GM21737 (cell line): ENCODE measurements at regions not wholly inside any gene's neighbourhood (a gene's known extent, or its start where the extent isn't known, plus 50 kb on each side); places are given as distances from the start of the nearest gene placed in this dataset.

Experiments used
- ATAC-seq: cut with Tn5 transposase; IDR thresholded peaks from one replicate; pipeline ENCODE4 v1.9.1; 2021; ENCODE audit warnings: mild to moderate bottlenecking, moderate library complexity; ENCODE audit not compliant: unreplicated experiment

DNA sequence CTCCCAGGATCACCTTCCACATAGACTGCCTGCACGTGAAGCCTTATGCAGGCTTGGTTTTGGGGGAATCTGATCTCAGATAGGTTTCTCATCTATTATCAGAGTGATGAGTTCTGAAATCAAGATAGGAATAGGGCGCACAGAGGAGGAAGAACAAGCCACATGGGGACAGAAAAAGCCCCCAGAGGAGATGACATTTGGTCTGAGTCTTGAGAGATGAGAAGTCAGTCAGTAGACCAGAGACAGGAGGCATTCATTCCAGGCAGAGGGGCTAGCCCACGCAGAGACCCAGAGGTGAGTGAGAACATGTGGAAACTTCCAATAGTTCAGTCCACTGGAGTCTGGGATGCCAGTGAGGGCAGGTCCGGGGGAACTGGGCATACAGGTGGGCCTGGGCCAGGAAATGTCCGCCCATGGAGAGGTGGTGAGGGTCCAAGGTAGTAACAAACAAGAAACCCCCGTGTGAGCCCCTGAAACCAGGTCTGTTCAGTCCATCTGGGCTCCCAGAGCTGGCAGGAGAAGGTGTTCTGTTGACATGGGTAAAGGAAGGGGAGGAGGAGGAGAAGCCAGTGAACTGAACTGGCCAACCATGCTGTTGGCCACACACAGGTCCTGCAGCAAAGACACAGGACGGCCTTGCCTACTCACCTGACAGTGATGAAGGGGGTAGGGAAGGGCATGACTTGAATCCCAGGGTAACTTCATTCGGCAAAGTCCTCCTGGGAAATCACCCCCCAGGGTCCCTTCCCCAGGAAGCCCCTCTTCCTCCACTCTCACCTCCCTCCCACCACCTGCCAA lies 69.3 kb upstream of the SMNDC1 start:
- no peak for ATAC-seq

DNA sequence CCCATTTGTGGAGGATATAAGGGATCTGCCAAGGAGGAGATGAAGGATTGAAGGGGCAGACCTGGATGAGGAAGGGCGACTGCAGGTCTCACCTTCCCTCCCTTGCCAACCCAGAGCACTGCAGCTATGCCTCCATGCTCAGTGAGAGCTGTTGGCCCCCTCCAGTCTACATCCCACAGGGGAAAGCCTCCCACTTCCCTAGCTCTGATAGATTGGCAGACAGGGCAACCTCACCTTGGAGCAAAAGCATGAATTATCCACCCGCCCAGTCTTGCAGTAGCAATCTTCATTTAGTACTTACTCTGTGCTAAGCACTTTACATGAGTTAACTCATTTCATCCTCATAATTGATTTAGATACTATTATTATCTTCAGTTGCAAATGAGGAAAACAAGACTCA lies 70.4 kb upstream of the SMNDC1 start:
- no peak for ATAC-seq

DNA sequence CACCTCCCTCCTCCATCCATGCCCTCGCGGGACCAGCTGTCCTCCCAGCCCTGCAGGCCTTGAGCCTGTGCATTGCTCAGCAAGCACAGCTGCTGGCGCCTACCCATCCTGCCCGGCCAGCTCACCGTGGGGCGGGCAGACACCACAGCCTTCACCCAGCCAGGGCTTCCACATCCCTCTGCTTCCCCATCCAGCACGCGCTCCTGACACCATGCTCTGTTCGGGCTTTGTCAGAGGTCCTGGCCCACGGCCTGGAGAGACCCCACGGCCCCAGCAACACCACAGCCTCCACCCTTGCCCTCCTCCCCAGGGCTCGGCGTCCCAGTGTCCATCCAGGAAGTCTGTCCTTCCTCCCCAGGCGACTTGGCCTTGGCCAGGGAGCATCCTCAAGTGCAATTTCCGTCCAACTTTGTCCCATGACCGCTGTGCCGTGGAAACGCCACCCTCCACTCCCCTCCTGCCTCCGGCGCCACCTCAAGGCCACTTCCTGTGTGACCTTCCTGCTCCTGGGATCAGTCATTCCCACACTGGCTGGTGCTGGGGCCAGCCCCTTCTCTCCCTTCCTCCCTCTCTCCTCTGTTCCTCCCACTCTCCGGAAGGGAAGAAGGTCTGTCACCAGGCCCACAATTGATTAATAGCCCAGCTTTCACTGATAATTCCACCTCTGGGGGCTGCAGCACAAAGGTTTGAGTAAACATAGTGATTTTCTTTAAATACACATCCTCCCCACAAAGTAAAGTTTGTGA lies 71.5 kb upstream of the SMNDC1 start:
- ATAC-seq: no peak

DNA sequence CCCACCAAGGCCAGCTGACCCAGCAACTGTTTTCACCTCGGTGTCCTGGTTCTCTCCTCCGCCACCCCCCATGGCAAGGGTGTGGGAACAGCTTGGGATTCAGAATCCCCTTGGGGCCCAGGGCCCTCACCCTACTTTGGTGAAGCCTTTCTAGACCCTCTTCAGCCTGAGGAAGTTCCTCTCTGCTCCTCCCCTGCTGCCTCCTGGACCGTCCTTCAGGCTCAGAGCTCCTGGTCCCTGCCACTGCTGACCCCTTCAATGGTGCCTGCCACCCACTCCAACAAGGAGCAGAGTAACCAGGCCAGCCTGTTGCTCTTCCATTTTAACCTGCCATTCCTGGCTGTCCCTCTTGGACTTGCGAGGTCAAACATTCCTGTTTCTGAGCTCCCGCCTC lies 72.0 kb upstream of the SMNDC1 start:
- no peak for ATAC-seq

DNA sequence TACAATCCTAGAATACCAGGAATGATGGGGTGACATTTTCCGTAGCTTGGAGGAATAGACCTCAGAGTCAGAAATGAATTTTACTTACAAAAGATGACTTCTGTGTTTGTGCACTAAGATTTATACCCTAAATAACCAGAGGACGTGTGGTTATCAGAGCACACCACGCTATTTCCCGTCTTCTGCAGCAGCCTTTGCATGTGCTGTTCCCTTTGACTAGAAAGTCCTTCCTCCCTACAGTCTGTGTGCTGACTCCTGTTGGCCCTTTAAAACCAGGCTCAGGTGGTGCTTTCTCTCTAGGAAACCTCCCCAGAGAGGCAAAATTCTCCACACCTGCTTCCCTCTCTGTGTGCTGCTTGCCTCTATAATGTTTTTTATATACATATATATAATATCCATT lies 73.3 kb upstream of the SMNDC1 start:
- no peak for ATAC-seq

DNA sequence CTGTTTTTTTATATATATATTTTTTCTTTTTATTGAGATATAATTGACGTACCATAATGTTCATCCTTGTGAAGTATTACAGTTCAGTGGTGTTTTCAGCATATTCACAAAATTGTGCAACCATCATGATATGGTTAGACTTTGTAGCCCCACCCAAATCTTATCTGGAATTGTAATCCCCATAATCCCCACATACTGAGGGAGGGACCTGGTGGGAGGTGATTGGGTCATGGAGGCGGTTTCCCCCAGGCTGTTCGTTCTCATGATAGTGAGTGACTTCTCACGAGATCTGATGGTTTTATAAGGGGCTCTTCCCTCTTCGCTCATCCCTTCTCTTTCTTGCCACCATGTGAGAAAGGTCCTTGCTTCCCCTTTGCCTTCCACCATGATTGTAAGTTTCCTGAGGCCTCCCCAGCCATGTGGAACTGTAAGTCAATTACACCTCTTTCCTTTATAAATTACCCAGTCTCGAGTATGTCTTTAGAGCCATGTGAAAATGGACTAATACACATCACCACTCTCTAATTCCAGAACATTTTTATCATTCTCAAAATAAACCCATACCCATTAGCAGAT lies 73.9 kb upstream of the SMNDC1 start:
- no peak for ATAC-seq

DNA sequence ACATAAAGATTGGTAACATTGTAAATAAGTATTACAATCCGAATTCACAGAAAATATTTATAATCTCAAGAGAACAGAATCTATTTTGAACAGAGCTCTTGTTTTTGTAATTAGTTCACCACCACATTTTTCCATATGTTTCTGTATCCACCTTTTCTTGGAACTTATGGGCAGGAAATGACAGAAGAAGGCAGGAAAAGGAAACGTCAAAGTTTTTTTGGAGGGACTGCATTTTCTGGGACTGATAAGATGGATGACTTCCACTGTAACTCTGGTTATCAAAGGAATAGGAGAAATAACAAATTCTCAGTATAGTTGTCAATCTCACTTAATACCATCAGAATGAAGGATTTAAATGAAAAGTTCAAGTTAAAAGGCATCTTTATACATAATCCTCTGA lies 75.1 kb upstream of the SMNDC1 start:
- no peak for ATAC-seq

DNA sequence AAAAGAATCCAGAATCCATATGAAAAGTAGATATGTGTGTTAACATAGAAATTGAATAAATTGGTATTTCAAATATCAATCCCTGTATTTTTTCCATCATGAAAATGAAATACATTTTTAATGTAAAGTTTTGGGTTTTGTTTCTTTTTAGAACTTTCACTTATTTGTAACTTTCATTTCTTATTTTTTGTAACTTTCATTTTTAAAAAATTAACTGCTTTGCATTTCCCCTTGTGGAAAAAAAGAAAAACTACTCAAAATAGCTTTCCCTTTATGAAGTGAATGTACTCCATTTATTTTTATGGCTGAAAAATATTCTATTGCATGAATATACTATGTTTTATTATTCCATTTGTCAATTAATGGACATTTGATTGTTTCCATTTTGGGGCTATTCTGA lies 75.6 kb upstream of the SMNDC1 start:
- no peak for ATAC-seq

DNA sequence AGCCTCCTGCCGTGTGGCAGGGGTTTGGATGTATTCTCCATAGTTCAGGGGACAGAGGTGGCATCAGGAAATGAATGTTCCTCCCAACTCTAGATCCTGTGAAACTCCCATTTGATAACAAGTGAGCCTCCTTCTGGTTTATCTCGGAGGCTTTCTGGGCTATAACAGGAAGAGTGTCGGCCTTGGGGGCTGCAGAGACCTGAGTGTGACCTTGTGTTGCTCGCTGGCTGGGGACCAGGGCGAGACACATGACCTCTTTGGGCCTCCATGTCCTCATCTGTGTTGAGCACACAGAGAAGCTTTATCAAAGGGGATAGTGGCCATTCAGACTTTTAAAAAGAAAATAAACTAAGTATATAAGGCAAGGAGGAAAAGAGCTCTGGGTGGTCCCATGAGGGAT lies 78.0 kb upstream of the SMNDC1 start:
- no peak for ATAC-seq

DNA sequence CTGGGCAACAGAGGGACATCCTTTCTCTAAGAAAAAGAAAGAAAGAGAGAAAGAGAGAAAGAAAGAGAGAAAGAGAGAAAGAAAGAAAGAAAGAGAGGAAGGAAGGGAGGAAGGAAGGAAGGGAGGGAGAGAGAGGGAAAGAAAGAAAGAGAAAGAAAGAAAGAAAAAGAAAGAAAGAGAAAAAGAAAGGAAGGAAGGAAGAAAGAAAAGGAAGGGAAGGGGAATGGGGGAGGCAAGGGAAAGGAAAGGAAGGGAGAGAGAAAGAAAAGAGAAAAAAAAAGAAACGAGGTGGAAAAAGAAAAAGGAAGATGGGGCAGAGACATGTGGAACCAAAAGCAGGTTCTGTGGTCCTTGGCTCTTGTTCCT lies 82.9 kb upstream of the SMNDC1 start:
- no peak for ATAC-seq

DNA sequence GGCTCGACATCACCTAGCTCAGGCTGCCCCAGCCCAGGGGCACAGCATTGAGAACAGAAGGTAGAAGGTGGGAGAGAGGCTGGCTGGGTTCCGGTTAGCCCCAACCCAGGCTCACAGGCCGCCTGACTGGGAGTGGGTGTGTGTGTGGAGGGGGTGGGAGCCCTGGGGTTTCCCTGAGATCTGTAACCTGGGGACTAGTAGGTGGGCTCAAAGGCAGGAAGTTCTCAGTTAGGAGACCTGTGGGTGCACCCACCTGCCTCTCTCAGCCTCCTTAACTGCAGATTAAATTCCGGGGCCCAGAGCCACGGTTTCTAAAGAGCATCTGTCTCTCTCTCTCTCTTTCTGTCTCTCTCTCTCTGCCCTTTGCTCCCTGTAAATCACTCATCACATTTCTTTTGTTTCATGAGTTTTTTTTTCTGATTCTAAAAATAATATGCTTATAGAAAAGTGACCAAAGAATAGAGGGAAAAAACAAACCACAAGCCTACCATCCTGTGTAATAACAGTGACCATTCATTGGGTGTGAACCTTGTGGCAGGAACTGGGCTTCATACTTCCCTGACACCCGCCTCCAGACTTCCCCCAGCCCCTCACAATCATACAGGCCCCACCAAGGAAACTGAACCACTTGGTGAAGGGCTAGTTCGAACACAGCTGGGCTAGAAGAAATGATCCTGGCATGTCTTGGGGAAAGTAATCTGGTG lies 83.4 kb upstream of the SMNDC1 start:
- ATAC-seq: peak; percentile 86

DNA sequence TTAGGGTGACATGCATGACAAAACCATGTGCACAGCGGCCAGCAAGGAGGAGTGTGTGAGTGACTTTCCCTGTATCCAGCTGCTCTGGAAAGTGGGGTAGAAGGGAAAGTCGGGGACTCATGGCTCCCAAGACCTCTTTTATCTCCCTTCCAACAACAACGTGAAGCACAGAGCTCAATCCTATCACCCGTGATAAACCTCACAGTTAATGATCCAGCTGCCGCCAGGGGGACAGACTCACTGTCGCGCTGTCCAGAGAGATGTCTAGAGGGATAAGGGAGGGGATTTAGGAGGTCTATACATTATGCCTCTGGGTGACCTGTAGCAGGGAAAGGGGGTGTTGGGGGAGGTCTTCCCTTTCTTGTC lies 84.0 kb upstream of the SMNDC1 start:
- ATAC-seq: no peak

DNA sequence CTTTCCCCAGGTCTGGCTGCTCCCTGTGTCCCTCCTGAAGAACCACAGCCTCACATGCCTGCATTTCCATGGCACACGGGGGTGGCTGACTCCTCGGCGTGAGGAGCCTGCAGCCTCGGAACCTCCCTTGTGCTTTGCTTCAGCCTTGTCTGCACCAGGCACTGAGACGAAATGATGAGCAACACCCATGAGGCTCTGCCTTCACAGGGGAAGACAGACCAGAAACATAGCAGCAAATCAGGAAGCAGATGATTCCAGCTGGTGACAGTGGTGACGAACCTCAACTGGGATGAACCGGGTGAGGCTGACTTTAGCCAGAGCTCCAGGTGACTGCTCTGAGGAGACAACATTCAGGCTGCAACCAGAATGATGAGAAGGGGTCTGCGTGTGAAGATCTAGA lies 84.5 kb upstream of the SMNDC1 start:
- no peak for ATAC-seq

DNA sequence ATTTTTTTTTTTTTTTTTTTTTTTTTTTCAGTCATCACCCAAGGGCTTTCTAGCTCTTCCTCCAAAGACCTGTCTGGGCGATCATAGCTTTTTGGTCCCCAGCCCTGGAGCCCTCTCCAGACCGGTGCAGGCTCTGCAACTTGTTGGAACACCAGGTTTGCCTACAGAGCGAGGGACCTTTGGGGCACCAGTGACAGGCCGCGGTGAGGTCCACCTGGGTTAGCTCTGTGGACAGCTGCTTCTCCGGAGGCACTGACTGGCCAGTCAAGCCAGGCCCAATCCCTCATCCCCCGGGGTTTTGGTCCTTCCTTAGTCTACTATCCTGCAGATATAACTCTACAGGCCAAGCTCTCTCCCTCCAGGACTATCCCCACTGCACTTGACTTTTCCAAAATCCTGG lies 86.8 kb upstream of the SMNDC1 start:
- ATAC-seq: no peak

DNA sequence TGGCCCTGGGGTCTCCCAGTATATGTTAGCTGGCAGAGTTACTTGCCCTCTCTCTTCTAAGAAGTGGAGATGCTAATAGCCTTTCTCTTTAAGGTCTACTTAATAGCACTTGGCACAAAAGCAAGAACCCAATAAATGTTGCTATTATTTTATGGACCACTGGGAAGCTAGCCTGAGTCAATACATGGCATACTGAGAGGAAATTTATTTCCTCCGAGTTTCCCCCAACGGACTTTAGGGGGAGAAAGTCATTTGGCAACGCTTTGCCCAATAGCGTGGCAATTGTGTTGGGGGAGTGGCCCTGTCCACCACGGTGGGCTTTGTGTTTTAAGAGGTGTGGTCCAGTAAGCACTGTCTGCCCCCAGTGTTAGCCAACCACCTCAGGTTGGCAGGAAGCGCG lies 87.4 kb upstream of the SMNDC1 start:
- no peak for ATAC-seq

DNA sequence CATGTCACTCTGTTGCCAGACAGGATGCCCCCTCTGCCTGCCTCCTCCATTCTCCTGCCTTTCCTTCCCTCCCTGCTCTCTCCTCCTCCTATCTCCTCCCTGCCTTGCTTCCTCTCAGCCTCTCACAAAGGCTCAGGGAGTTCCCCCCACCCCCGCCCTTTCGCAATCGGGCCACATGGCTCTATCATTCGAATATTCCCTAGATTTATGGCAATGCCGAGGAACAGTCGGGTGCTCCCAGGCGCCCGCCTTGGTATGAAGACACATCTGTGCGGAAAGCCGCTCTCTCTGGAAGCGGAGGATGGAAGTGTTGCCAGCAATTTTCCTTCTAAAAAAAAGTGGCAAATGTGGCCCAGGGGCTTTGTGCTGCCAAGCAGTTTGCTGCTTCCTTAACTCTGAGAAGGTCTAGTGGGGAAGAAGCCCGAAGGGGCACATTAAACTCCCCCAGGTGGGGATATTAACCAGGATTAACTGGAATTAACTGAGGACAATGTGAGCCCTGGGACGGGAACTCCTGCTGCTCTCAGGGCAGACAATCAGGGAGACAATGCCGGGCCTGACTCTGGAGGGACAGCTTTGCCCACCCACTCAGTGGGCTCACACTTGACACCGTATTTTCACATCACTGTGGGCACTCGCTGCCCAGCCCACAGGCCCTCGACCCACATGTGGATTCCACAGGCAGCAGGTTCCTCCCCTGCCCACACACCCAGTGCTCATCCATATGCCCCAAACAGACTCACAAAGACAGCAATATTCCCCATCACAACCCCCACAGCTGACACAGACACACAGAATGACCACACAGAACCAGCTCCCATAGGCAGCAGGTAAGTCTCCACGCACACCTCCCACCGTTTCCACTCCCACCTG lies 88.4 kb upstream of the SMNDC1 start:
- ATAC-seq: no peak

DNA sequence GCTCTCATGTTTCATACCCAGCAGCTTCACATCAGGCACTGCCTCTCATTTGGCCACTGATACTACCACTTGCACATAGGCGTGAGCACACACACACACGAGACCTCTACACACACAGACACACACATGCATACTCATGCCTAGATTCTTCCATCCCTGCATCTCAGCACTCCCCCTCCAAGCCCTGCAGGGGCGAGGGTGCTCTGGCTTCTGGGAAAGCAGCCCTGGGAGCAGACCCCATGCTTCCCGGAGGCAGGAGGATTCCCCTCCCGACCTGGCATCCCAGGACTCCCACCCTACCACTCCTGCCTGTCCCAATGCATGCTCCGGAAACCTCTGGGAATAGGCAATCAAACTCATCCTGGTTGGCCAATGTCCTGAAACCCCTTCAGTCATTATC lies 89.1 kb upstream of the SMNDC1 start:
- ATAC-seq: no peak

DNA sequence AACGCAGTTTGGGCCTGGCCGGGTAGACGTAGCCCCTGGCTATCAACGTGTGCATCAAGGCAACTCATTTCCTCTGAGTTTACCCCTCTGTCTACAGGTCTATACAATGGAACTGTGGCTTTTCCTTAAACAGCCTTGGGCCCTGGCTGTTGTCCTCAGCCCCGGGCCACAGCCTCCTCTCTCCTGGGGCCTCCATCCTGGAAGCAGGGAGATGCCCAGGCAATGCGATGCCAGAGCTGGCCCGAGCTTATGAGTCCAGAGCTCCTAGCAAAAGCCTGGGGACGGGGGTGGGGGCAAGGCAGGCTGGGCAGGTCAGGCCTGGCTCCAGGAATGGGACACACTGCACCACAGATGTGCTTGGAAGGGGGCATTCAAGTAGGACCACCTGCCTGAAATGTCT lies 89.6 kb upstream of the SMNDC1 start:
- ATAC-seq: no peak

DNA sequence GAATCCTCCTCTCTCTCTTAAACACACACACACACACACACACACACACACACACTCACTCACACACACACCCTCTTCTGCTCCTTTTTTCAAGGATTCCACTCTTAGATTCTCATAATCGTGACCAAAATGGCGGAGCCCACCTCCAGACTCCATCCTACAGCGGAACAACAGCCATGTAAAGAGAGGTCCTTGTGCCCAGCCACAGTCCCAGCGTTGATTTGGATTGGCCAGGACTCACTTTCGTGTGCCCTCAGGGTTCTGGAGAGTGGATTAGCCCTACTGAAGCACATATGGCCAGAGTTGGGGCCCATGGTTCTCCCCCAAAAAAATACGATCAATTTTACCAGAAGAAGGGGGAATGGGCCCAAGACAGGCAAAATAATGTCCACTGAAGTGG lies 90.2 kb upstream of the SMNDC1 start:
- ATAC-seq: no peak

DNA sequence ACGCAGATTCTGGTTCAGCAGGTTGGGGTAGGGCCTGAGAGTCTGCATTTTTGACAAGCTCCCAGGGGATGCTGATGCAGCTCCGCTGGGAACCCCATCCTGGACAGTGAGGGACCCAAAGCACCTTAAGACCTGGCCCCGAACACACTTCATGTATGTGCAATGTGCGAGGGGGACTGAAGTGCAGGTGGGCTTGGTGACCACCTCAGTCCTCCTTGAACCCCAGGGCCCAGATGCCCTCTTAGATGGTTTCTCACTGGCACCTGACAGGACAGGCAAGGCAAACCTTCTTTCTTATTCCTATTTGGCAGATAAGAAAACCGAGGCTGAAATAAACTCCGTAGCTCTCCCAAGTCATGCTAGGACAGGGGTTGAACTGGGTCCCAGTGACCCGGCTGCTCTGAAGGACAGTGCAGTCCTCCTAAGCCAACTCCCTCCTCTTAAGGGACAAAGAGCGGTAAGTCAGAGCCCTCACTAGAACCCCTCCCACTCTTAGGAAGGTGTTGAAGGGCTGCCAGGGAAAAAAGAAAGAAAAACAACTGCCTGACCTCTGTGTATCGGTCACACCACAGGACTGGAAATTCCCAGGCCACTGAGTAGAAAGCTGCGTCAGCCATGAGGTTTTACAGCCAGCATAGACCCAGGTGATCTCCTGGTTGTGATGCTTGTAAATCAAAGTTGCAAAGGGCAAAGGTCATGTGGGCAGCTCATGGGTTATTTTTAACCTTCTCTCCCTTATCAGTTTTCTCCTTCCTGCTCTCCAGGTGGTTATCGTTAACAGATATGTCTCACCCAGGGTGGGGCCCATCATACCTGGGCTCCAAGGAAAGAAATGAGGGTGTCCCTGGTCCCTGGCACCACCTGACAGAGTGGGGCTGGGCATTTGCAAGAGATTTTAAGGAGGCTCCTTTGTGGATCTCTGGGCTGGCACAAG lies 90.9 kb upstream of the SMNDC1 start:
- peak; percentile 89 for ATAC-seq
